H1 (cell line): ENCODE measurements at regions not wholly inside any gene's neighbourhood (a gene's known extent, or its start where the extent isn't known, plus 50 kb on each side); places are given as distances from the start of the nearest gene placed in this dataset.

Experiments
- NANOG ChIP-seq: IDR thresholded peaks from 2 replicates; pipeline ENCODE4 v1.6.1; 2011; ENCODE audit warnings: low read length, low read depth, mild to moderate bottlenecking, inconsistent platforms; ENCODE audit not compliant: insufficient read depth, poor library complexity, severe bottlenecking
- YY1 ChIP-seq: IDR thresholded peaks from 2 replicates; pipeline ENCODE4 v1.6.1; 2011; ENCODE audit warnings: low read depth, mild to moderate bottlenecking, low read length

DNA sequence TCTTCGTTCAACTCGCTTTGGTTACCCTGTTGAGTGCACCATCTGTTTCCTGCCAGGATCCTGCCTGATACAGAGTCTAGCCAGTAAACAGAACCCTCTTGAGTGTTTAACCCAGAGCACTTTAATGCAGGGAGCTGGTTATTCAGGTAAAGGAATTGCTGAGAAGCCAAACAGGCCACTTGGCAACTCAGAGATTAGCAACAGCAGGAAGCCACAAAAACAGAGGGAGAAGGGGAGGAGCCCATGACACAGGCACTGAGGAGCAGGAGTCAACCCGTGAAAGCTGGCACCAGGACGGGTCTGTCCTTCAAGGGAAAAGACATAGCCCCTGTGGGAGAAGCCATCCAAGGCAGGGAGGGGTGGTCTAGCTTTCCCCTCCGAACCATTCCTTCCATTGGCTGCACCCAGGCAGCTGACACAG is 641.4 kb downstream of the ZNF674 start (continued):
- no peak for TF ChIP-seq NANOG
- no peak for TF ChIP-seq YY1
